ENCODE measurements at regions not wholly inside any gene's neighbourhood (a gene's known extent, or its start where the extent isn't known, plus 50 kb on each side); places are given as distances from the start of the nearest gene placed in this dataset.

- H3K27ac ChIP-seq: no peak overlapping the region
- TF ChIP-seq CTCF (IDR thresholded peaks at IDR 0.05) (no peak), ZFX (IDR thresholded peaks at IDR 0.05; ENCODE audit: borderline replicate concordance) (no peak)
These were observed 239.5 kb downstream of the MYCN start for GRCh38 chr2:16179701-16180416.

DNA sequence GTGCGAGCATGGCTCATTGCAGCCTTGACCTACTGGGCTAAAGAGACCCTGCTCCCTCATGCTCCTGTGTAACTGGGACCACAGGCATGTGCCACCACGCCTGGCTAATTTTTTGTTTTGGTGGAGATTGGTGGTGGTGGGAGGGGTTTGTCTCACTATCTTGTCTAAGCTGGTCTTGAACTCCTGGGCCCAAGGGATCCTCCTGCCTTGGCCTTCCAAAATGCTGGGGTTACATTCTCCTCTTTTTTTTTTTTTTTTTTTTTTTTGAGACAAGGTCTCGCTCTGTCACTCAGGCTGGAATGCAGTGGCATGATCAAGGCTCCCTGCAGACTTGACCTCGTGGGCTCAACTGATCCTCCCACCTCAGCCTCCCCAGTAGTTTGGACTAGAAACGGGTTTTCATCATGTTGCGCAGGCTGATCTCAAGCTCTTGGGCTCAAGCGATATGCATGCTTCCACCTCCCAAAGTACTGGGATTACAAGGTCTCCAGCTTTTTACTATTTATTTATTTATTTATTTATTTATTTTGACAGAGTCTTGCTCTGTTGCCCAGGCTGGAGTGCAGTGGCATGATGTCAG is 238.3 kb downstream of the MYCN start:
- H3K27ac ChIP-seq: no peak overlapping the region
- TF ChIP-seq CTCF (IDR thresholded peaks at IDR 0.05) (no peak), ZFX (IDR thresholded peaks at IDR 0.05; ENCODE audit: borderline replicate concordance) (no peak)

- TF ChIP-seq ZFX (IDR thresholded peaks at IDR 0.05; ENCODE audit: borderline replicate concordance) (no peak), CTCF (IDR thresholded peaks at IDR 0.05) (no peak)
- no peak overlapping the region for H3K27ac ChIP-seq
These were observed 237.4 kb downstream of the MYCN start for GRCh38 chr2:16177671-16178180.

- H3K27ac ChIP-seq: no peak overlapping the region
- no peak for TF ChIP-seq CTCF (IDR thresholded peaks at IDR 0.05)
These were observed 236.7 kb downstream of the MYCN start for GRCh38 chr2:16176971-16177480.

DNA sequence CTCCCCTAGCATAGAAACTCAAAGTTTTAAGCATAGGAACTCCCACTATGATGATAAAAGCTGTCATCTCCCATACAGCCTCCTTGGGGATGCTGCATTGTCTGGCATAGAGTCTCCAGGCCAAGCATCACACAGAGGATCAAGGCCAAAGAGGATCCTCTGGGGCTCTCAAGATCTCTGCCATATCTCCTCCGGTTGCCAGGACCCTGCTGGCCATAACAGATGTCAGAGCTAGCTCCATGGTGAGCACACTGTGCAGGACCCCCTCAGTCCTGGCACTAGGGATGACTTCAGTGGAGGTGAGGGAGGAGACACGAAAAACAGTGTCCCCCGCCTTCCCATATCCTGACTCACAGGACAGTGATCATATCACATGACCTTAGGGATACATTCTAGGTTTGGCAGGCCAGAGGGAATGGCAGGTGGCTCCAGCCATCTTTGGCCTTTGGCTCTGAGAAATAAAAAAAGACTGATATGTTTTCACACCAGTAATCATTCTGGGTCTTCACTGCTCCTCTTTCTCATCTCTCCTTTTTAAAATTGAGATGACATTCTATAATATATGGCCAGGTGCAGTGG is 235.0 kb downstream of the MYCN start:
- H3K27ac ChIP-seq: no peak overlapping the region
- TF ChIP-seq ZFX (IDR thresholded peaks at IDR 0.05; ENCODE audit: borderline replicate concordance) (no peak), CTCF (IDR thresholded peaks at IDR 0.05) (no peak)

GRCh38 chr2:16174693-16175045 is 234.3 kb downstream of the MYCN start:
- TF ChIP-seq CTCF (IDR thresholded peaks at IDR 0.05): no peak
- TF ChIP-seq ZFX (IDR thresholded peaks at IDR 0.05; ENCODE audit: borderline replicate concordance): no peak
- H3K27ac ChIP-seq: no peak overlapping the region

Data from 22Rv1 (cell line).